Tibial artery (tissue), 4 donors: ENCODE measurements at regions not wholly inside any gene's neighbourhood (a gene's known extent, or its start where the extent isn't known, plus 50 kb on each side); places are given as distances from the start of the nearest gene placed in this dataset.

Experiments
- DNase-seq, 2 donors: peaks; one replicate each; pipeline ENCODE4 v3.0.0-alpha.2; 2019
- H3K27ac ChIP-seq, 2 donors: fragments of 200-600 bp; sonication (generic) in 1 of 2; 1 replicate in 1 of 2; 2 replicates in 1 of 2; pipeline ENCODE4 v1.5.1; 2018 to 2019; ENCODE audit warnings: mild to moderate bottlenecking in 1 of 2
- H3K27me3 ChIP-seq, 2 donors: fragments of 200-600 bp; sonication (generic) in 1 of 2; one replicate each; pipeline versions ENCODE4 v1.5.1 to v1.6.0; 2016 to 2019
- H3K36me3 ChIP-seq, 3 donors: fragments of 200-600 bp; sonication (generic) in 2 of 3; one replicate each; pipeline ENCODE4 v1.5.1; 2016 to 2019; ENCODE audit warnings: mild to moderate bottlenecking in 2 of 3
- H3K4me1 ChIP-seq, 4 donors: fragments of 200-600 bp; sonication (generic) in 2 of 4; 1 replicate in 3 of 4; 2 replicates in 1 of 4; pipeline ENCODE4 v1.5.1; 2016 to 2019
- H3K4me3 ChIP-seq, 2 donors: fragments of 200-600 bp; sonication (generic) in 1 of 2; 1 replicate in 1 of 2; 2 replicates in 1 of 2; pipeline ENCODE4 v1.5.1; 2018 to 2019; ENCODE audit warnings: mild to moderate bottlenecking in 2 of 2
- H3K9me3 ChIP-seq, 3 donors: fragments of 200-600 bp; sonication (generic) in 1 of 3; one replicate each; pipeline ENCODE4 v1.5.1; 2016 to 2019
- CTCF ChIP-seq, 2 experiments: fragments of 200-600 bp in 1 of 2; fragments of 450-650 bp in 1 of 2; IDR thresholded peaks; one replicate each; pipeline ENCODE4 v1.5.1; 2017 to 2019; ENCODE audit warnings: antibody characterized with exemption in 2 of 2, mild to moderate bottlenecking in 1 of 2, moderate library complexity in 1 of 2
- intact Hi-C: fragments of 100-400 bp; cut with DNase I; formaldehyde crosslinking; loops from one replicate; pipeline ENCODE4 v1.15.0; 2023; ENCODE audit warnings: low total_unique reads

GRCh38 chr13:84362777-84363176 lies 480.5 kb upstream of the SLITRK1 start:
- DNase-seq = no peak
- H3K36me3 ChIP-seq = no peaks in the 10 kb centered on the region
- H3K4me3 ChIP-seq = no peak overlapping the region
- no peak for TF ChIP-seq CTCF (IDR thresholded peaks at IDR 0.05)
- no peaks in the 10 kb centered on the region for H3K9me3 ChIP-seq
- intact Hi-C loops = no loop called here
- no peaks in the 10 kb centered on the region for H3K27me3 ChIP-seq
- no peak overlapping the region for H3K27ac ChIP-seq
- no peaks in the 10 kb centered on the region for H3K4me1 ChIP-seq

DNA sequence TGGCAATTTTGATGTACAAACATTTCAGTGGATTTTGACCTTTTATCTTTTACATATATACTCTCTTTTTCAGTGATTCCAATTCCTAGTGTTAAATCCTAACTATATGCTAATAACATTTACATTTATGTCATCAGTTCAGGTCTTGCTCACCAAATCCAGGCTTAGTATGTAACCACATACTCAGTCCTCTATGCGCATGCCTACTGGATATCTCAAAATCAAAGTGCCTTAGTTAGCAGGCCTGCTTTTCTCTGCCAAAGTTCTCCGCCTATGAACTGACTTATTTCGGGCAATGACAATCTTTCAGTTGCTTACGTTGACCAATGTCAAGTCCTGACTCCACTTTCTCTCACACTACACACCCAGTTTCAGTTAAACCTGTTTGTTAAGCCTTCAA lies 478.5 kb upstream of the SLITRK1 start:
- TF ChIP-seq CTCF (IDR thresholded peaks at IDR 0.05) = no peak
- H3K36me3 ChIP-seq = no peaks in the 10 kb centered on the region
- no peak overlapping the region for H3K4me3 ChIP-seq
- intact Hi-C loops = no loop called here
- no peaks in the 10 kb centered on the region for H3K9me3 ChIP-seq
- DNase-seq = no peak
- no peaks in the 10 kb centered on the region for H3K27me3 ChIP-seq
- no peaks in the 10 kb centered on the region for H3K4me1 ChIP-seq
- no peak overlapping the region for H3K27ac ChIP-seq

GRCh38 chr13:84358601-84359000 lies 476.3 kb upstream of the SLITRK1 start:
- Histone ChIP-seq H3K27me3 (no peaks in the 10 kb centered on the region), H3K27ac (no peak overlapping the region), H3K9me3 (no peaks in the 10 kb centered on the region), H3K4me3 (no peak overlapping the region), H3K4me1 (no peaks in the 10 kb centered on the region), H3K36me3 (no peaks in the 10 kb centered on the region)
- DNase-seq = no peak
- intact Hi-C loops = no loop called here
- TF ChIP-seq CTCF (IDR thresholded peaks at IDR 0.05) = no peak

DNA sequence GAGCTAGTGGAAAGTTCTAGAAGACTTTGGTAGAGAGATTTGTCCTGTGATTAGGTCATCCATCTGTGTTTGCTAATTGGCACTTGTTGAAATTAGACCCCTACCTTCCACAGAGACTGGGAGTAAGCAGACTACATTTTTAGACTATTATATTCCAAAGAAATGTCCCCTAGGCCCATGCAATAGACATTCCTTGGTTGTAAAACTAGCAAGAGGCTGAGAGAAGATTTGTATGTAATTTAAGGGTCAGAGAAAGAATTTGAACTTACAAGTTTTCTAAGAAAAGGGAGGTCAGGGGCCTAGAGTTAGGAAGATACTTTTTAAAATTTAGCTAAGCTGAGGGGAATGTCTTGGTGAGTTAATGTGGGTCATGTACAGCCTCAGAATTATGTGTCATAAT lies 470.7 kb upstream of the SLITRK1 start:
- no peaks in the 10 kb centered on the region for H3K27me3 ChIP-seq
- H3K36me3 ChIP-seq = no peaks in the 10 kb centered on the region
- TF ChIP-seq CTCF (IDR thresholded peaks at IDR 0.05) = no peak
- DNase-seq = no peak
- H3K27ac ChIP-seq = no peak overlapping the region
- H3K4me3 ChIP-seq = no peak overlapping the region
- no peaks in the 10 kb centered on the region for H3K4me1 ChIP-seq
- peaks cover 0 to 4% (median 0%) of the 10 kb centered on the region in 3 donors for H3K9me3 ChIP-seq
- intact Hi-C loops = no loop called here

DNA sequence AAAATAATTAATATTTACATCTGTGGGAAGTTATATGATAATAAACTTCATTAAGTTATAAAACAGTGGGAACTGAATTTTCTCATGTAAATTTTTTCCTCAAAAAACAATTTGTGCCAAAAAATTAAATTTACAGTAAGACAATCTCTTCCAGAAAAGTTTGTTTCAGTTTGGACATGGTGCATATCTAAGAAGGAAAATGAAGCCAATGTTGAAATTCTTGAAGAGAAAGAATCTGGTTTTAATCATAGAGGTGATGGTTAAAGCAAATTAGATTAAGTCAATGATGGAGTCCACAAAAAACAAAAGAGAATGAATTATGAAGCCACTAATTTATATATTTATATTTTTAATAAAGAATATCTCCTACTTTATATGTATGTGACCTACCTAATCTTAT lies 457.2 kb upstream of the SLITRK1 start:
- intact Hi-C loops = no loop called here
- no peaks in the 10 kb centered on the region for H3K9me3 ChIP-seq
- no peaks in the 10 kb centered on the region for H3K4me1 ChIP-seq
- H3K36me3 ChIP-seq = no peaks in the 10 kb centered on the region
- DNase-seq = no peak
- H3K27ac ChIP-seq = no peak overlapping the region
- H3K4me3 ChIP-seq = no peak overlapping the region
- H3K27me3 ChIP-seq = no peaks in the 10 kb centered on the region
- TF ChIP-seq CTCF (IDR thresholded peaks at IDR 0.05) = no peak

- TF ChIP-seq CTCF (IDR thresholded peaks at IDR 0.05) = no peak
Measured at GRCh38 chr13:84332346-84332745, 450.1 kb upstream of the SLITRK1 start.

More at GRCh38 chr13:84332346-84332745, 450.1 kb upstream of the SLITRK1 start:
- Histone ChIP-seq H3K36me3 (no peaks in the 10 kb centered on the region), H3K4me1 (no peaks in the 10 kb centered on the region), H3K9me3 (no peaks in the 10 kb centered on the region), H3K27ac (no peak overlapping the region), H3K4me3 (no peak overlapping the region), H3K27me3 (no peaks in the 10 kb centered on the region)
- intact Hi-C loops = no loop called here
- DNase-seq = no peak
